ENCODE measurements at regions not wholly inside any gene's neighbourhood (a gene's known extent, or its start where the extent isn't known, plus 50 kb on each side); places are given as distances from the start of the nearest gene placed in this dataset.

DNA sequence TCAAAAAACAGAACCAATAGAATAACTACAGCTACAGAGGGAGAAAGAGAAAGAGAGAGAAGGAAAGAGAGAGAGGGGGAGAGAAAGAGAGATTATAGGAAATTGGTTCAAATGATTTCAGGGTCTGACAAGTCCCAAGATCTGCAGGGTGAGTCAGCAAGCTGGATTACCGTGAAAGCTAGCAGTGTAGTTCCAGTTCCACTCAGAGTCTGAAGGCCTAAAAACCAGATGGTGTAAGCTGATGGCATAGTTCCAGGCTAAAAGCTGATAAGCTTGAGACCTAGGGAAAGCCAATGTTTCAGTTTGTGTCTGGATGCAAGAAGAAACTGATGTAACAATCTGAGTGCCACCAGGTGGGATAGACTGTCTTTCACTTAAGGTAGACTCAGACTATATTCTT lies 397.7 kb downstream of the TRIB2 start:
- no peak for DNase-seq

DNA sequence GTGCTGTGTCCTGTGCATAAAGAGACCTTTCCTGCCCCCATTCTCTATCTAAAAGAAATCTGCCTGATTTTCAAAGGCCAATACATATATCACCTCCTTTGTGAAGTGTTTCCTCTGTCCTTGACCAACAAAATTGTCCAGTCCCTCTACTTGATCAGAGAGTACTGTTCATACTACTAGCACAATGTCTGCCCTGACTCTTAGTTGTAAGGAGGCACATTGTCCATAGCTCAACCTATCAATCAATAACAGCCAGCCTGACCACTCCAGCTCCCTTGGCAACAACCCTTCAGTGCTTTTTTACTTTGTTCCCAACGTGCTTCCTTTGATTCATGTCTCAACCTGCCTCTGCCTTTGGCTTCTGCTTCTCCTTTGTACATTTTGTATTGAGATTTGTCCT lies 398.9 kb downstream of the TRIB2 start:
- no peak for DNase-seq

DNA sequence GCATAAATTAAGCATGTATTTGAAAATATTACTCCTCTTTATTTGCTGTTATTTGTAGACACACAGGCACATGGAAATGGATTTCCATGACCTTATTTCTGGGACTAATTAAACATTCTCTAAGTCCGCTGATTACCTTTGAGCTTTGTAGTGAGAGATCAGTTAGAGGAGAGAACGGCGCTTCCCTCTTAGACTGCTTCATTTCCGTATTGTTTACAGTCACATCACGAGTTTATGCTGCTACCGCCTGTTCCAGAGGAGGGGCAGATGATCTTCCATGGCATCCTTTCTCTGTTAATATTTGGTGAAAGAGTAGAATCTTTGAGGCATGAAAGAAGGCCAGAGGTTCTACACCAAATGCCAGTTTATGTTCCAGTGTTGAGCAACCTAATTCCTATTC lies 404.4 kb downstream of the TRIB2 start:
- DNase-seq, result no peak

GRCh38 chr2:13128139-13128538 lies 411.4 kb downstream of the TRIB2 start:
- no peak for DNase-seq

DNA sequence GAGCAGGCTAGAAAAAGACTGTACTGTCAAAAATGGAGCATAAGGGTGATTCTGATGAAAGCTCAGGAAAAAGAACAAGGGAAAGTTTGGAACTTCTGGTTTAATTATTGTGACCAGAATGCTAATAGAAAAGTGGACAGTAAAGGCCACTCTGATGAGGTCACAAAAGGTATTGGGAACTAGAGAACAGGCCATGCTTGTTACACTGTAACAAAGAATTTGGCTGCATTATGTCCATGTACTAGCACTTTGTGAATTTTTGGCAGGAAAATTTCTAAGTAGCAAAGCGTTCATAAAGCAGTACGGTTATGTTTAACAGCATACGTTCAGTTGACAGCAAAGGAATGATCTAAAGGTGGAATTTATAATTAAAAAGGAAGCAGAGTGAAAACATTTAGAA lies 418.6 kb downstream of the TRIB2 start:
- no peak for DNase-seq

DNA sequence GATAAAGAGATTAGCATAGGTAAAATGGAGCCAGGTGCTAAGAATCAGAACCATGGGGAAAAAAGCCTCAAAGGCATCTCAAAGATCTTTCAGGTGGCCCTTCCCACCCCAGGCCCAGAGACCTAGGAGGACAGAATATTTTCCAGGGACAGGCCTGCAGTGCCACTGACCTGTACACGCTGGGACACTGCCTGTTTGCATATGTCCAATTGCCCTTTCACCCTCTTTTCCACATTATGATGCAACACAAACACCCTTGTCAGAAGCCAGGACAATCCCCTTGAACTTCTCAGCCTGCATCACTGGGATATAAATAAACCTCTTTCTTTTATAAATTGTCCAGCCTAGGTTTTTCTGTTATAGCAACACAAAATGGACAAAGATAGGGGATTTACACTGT lies 419.1 kb downstream of the TRIB2 start:
- no peak for DNase-seq

DNA sequence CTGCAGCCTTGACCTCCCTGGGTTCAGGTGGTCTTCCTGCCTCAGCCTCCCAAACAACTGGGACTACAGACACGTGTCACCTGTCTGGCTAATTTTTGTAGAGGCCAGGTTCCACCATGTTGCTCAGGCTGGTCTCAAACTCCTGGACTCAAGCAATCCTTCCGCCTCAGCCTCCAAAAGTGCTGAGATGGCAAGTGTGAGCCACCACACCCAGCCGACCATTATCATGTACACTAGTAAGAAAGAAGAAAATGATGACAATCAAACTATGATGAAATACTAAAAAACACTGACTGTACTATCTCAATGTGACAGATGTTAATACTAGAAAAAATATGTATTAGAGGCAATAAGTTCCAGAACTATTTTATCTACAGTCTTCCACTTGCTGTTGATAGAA lies 420.9 kb downstream of the TRIB2 start:
- no peak for DNase-seq

DNA sequence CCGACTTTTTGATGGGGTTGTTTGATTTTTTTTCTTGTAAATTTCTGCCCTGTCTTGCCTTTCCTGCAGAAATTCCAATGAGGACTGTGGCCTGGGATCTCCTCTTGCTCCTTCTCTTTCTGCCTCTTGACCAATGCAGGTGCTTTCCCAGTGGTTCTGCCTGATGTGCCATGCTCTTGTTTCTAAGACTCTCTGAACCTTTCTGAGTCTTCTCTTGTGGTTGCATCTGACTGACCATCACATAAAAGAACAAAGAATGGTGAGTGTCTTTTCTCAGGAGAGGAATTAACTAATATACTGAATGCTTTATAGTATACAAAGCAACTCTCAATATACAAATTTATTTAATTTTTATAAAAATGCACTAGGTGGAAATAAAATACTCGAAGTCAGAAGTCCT lies 424.6 kb downstream of the TRIB2 start:
- DNase-seq, result no peak

DNA sequence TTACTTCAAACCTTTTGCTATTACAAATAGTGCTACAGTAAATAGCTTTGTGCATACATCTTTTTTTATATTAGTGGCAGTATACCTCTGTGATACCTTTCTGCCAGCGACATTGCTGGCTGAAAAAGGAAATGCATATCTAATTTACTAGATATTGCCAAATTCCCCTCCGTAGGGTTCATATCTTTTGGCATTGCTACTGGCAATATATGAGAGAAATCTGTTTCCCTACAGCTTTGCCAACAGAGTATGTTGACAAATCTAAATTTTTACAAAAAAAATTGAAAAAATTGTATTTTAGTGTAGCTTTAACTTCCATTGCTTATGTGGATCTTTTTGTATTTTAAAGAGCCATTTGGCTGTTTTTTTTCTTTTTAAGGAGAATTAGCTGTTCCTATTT lies 426.7 kb downstream of the TRIB2 start:
- DNase-seq, result no peak

- no peak for DNase-seq
Observed at GRCh38 chr2:13156916-13157315, 440.2 kb downstream of the TRIB2 start.

DNA sequence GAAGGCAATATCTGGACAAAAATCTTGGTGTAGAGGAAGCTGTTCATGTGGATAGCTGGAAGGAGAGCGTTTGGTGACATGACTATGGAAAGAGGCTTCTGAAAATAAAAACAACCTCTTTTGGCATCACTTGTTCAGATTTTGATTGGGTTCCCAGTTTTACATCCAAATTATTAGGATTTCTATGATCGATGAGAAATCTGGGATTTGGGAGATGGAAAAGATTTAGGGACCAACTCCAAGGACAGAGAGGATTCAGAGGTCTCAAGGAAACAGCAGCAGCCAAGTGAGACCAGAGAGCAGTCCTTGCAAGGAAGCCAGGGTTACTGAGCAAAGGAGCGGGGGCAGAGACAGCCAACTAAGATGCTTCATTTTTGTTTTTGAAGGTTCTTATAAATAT lies 441.7 kb downstream of the TRIB2 start:
- DNase-seq, result no peak

- no peak for DNase-seq
Observed at GRCh38 chr2:13180729-13181128, 464.0 kb downstream of the TRIB2 start.

- DNase-seq, result no peak
Observed at GRCh38 chr2:13193075-13193474, 476.3 kb downstream of the TRIB2 start.

DNA sequence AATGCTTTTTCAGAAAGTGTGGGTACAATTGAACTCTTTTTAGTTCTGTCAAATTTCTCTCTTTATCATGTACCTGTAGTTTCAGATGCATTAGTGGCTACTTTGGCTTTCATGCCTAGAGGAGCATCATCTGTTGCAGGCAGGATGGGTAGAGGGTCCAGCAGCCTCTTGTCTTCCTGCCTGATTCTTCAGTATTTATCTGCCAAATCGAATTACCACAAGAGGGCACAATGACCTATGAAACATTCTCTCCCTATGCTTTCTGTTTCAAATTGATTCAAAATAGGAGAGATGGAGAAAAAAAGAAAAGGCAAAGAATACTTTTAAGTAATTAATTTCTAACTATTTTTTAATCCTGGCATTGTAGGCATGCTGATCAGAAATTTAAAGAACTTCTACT lies 477.2 kb downstream of the TRIB2 start:
- DNase-seq, result no peak

DNA sequence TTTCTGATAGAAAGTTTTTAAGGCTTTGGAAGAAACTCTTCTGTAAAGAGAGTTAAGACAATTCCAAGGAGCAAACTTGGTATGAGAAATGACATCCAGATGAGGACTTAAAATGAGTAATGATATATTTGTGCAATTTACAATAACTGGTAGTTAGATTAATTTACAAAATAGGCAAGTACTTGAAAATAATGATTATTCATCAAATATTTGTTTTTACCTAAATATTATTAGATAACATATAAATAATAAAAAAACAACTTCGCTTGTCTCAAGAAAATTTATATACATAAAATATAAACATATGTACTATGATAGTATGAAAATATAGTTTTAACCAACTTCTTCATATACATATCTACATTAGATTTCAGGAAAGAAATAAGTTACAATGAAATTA lies 478.5 kb downstream of the TRIB2 start:
- DNase-seq, result no peak

GRCh38 chr2:13197248-13197647 lies 480.5 kb downstream of the TRIB2 start:
- DNase-seq, result no peak

DNA sequence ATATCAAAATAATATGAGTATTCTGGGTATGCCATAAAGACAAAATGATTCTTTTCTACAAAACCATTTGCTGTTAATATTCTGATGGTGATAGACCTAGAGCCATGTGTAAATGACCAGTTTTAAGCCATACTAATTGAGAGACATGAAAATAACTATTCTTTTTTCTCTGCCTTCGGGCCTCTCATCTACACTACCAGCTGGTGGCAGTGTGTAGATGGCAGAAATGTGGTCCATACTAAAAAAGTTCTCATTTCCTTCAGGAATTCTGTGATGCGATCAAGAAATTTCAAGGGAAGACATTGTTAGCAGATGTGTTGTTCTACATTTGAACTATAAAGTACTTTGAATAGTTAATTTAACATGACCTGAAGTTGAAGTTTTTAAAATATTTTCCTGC lies 485.2 kb downstream of the TRIB2 start:
- no peak for DNase-seq

DNA sequence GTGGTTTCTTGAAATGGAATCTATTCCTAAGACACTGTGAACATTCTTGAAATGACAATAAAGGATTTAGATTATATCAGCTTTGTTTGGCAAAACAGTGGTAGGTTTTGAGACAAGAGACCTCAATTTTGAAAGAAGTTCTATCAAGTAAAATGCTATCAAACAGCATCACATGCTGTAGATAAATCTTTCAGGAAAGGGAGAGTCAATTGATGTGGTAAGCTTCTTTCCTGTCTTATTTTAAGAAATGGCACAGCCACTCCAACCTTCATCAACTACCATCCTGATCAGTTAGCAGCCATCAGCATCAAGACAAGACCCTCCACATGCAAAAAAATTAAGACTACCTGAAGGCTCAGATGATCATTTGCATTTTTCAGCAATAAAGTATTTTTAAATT lies 495.4 kb downstream of the TRIB2 start:
- no peak for DNase-seq

DNA sequence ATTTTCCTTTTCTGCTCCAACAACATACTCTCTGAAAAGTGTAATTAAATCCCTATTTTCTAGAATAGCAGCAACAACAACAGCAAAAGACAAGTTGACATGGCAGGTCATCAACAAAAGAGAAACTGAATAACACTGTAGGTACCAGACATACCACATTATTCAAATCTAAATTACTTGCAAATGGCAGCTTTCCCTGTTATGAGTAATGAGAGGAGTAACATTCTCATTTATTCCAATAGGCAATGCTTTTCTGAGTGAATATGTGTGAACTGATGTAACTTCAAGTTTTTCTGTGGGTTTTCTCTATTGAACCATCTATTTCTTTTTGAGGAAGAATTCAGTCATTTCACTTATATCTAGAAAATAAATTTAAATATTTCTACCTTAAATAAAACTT lies 501.5 kb downstream of the TRIB2 start:
- no peak for DNase-seq

- no peak for DNase-seq
Observed at GRCh38 chr2:13227578-13227977, 510.8 kb downstream of the TRIB2 start.

GRCh38 chr2:13230221-13230620 lies 513.5 kb downstream of the TRIB2 start:
- DNase-seq, result no peak

GRCh38 chr2:13240061-13240460 lies 523.3 kb downstream of the TRIB2 start:
- DNase-seq, result no peak

GRCh38 chr2:13240789-13241487 lies 524.2 kb downstream of the TRIB2 start:
- no peak for DNase-seq

- DNase-seq, result no peak
Observed at GRCh38 chr2:13252615-13253014, 535.9 kb downstream of the TRIB2 start.

- DNase-seq, result no peak
Observed at GRCh38 chr2:13255485-13255884, 538.7 kb downstream of the TRIB2 start.

DNA sequence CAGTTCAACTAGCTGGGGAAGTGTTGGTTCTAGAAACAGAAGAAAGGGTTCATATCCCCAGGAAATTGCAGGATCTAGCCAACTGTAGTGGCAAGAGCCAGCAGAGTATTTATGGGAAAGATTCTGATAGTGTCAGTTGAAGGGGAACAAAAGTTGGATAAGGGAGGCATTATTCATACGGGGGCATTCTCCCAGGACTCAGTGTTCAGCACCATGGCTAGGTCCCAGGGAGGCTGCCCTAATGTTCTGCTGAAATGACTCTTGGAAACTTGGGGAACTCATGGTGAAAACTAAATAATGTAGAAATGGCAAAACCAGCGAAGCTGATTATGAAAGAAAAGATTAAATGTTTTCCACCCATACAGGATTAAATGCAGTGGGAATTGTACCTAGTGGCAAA lies 543.7 kb downstream of the TRIB2 start:
- no peak for DNase-seq
